Midbrain (tissue), 1 donor: ENCODE measurements at regions not wholly inside any gene's neighbourhood (a gene's known extent, or its start where the extent isn't known, plus 50 kb on each side); places are given as distances from the start of the nearest gene placed in this dataset.

Experiments used
- DNase-seq: peaks from one replicate; lab custom pipeline; 2025; lab: John Stamatoyannopoulos, UW

GRCh38 chr4:26020083-26020668, 106.2 kb downstream of the SMIM20 start:
- no peak for DNase-seq

DNA sequence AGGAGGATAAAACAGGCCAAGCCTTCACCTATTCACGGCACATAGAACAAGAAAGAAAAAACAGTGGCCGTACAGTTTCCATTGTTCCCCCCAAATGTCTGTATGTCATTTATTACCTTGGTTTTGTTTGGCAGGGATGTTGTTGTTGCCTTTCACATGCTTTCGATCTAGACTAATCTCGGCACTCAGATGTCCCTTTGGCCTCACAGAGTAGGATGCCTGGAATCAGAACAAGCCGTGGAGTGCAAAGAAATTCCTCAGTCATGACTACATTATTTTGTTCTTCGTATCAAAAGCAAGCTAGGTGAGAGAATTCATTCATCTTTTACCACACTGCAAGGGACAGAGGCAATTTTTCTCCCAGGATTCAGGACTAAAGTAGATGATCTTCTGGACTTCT, 106.9 kb downstream of the SMIM20 start:
- no peak for DNase-seq

GRCh38 chr4:26021417-26022345, 107.7 kb downstream of the SMIM20 start:
- DNase-seq: no peak

DNA sequence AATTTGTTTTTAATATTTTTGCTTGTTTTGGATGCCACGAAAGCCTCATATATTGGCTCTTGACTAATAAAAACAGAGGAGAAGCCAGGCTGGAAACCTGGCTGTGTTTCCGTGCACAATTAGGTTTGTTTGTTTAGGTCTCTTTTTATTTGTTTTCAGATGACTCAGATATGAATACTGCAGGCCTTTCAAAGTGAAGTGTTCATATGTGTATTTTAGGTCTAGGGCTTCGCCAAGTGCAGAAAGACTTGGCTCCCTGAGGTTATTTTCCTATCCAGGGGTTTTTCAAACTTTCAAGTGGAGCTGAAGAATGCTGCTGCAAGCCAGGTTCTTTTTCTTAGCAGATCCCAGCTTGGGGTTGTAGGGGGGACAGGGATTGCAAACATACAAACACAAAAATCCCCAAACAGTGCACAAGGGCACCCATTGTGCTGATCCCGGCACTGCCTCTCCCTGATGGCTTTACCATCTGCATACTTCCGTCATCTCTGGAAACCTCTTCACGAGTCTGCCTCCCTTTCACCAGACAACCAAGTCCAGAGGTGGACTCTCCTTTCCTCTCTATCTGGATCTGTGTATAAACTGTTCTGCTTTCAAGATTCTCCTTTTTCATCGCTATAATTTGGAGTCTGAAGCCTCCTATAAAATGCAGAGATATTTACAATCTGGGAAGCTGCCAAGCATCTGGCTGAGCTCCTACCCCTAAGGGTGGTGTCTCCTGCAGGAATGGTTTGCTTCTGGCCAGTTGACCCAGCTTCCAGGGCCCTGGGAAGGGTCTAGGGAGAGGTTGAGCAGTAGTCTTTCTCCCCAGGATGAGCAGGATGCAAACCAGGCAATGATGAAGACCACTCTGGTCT, 108.6 kb downstream of the SMIM20 start:
- no peak for DNase-seq

- no peak for DNase-seq
These were observed 109.4 kb downstream of the SMIM20 start for GRCh38 chr4:26023203-26023972.

- DNase-seq: no peak
These were observed 110.1 kb downstream of the SMIM20 start for GRCh38 chr4:26024079-26024478.

GRCh38 chr4:26028133-26028792, 114.2 kb downstream of the SMIM20 start:
- DNase-seq: no peak

GRCh38 chr4:26028793-26029567, 115.0 kb downstream of the SMIM20 start:
- peak; percentile 37 for DNase-seq

- DNase-seq: no peak
These were observed 115.6 kb downstream of the SMIM20 start for GRCh38 chr4:26029568-26030131.

DNA sequence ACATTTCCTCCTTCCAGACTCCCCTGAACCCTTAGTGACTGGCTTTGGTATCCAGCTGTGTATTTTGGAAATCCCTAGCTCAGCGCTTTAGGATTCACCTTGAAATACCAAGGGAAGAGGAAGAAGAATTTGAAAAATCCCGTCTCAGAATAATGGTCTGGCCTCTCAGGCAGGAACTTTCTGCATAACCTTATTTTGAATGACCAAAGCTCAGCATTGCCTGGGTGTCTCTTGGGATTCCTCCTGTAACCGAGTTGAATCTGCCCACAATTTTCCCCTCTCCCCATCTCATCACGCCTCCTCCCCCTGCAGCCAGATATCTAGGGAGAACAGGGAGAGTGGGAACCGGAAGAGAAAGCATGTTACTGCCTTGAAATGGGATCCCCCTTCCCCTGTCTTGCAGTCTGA, 116.2 kb downstream of the SMIM20 start:
- DNase-seq: no peak

GRCh38 chr4:26030780-26031179, 116.8 kb downstream of the SMIM20 start:
- DNase-seq: no peak

DNA sequence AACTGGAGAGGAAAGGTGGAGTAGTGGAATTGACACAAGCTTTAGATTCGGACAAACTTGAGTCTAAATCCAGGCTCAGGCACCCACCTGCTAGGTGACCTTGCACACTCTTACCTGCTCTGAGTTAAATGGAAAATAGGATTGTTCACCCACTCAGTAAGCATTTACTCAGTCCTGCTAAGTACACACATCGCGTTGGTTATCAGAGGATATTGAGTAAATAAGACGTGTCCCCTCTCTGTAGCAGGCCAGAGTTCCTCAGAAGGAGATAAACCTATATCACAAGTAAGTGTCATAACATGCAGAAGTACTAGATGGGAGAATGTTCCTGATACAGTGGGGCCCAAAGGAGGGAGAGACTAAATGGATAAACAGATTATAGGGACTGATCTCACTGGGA, 117.7 kb downstream of the SMIM20 start:
- DNase-seq: no peak

GRCh38 chr4:26032142-26032541, 118.1 kb downstream of the SMIM20 start:
- DNase-seq: no peak

DNA sequence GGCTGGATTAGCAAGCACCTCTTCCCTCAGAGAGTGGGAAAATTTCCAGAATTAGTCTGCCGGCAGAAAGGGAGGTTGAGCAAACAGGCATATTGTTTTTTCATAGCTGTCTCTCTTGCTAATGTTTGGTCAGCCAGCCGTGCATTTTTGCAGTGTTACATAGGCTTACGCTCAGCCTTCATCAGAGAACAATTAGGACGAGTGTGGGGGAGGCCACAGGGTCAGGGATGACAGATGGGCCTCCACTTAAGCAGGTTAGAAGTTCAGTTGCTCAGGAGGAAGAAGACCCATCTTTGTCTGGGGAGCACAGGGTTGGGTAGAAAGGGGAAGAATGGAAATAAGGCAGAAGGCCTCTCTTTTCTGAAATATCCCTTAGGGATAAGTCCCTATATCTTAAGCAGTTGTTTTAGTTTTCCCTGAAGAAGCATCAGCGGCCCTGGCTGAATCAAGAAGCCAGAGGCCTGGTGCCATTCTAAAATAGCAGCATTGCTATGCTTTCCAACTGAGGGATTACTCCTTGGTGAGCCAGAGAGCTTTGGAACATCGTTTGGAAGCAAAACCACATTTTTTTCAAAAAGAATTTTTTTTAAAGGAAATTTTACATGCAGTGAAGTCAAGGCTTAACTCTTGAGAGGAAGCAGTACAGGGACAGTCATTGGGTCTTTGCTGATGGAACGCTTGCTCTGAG, 118.8 kb downstream of the SMIM20 start:
- no peak for DNase-seq

DNA sequence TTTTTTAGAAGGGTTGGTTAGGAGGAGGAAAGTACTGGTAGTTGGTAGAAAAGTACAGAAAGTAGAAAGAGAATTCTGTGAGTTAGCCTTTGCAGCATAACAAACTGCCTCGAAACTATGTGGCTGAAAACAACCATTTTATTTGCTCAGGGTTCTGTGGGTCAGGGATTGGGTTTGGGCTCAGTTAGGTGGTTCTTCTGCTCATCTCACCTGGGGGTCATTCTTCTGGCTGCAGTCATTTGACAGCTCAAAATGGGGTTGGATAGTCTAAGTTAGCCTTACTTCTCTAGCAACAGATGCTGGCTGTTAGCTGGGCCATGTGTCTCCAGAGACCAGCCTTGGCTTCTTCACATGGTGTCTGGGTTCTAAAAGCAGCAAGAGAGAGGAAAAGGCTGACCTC, 119.4 kb downstream of the SMIM20 start:
- DNase-seq: no peak

DNA sequence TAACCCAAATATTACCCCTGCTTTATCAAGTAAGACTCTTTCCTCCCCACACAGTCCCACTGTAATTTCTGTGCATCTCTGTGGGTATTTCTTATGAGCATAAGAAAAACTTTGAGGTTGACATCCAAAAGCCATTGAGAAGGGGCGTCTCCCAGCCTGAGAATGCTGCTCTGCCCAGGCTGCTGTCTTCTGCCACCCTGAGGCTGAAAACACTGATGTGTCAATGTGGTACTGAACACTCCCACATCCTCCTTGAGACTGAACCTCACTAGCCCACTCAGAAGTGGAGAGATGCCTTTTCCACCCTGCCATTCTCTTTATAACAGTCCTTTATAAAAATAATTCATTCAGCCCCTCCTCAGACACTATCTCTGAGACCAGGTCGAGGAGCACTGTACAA, 120.8 kb downstream of the SMIM20 start:
- no peak for DNase-seq

DNA sequence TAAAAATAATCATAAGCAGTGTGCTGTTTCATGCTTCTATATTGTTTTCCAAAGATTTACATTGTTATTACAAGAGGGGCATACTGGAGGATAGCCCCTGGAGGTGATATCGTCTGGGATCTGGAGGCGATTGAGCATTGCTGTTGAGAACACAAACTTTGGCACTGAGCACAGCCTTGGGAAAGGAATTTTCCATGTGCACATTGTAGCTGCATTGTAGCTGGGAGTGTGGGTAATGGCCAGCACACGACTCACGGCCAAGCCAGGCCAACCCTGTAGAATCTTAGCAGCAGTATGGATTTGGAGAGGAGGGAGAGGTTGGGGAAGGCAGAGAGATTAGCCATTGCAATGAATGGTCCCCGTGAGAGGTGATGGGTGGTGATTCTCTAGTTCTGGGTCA, 121.9 kb downstream of the SMIM20 start:
- DNase-seq: no peak

DNA sequence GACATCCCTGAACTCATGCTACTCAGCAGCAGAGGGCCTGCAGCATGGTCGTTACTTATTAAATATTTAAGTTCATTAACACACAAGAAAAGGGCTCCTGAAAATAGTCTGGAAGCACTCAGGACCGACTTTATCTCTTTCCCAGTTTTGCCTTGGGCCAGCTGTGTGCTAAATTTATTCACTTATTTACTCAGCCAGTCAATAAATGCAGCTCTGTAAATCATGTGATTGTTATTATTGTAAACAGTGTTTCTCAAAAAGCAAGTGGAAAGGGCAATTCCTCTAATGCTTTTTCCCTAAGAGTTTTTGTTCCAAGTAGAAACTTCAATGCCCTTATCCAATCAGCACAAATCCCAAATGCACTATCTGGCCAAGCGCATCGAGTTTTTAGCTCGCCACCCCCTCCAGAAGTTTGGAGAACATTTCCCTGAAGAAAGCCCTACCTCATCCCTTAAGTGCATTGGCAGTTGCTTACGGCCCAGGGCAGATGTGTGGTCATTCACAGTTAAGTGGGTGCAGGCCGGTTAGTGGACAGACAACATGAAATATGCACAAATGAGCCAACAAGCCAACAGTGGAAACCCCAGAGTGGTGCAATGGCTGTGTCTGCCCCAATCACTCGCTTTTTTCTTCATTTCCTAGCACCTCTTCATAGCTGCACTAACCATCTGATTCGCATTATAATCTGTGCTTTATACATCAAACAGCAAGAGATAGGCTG, 125.8 kb downstream of the SMIM20 start:
- DNase-seq: no peak

GRCh38 chr4:26044524-26044923, 130.5 kb downstream of the SMIM20 start:
- no peak for DNase-seq
